ENCODE measurements at regions not wholly inside any gene's neighbourhood (a gene's known extent, or its start where the extent isn't known, plus 50 kb on each side); places are given as distances from the start of the nearest gene placed in this dataset.

GRCh38 chr3:126267169-126267975 is 87.0 kb upstream of the ALDH1L1 start:
- peak; percentile 98 for DNase-seq (ENCODE audit: low read depth, low spot score)

GRCh38 chr3:126266850-126267168 is 86.4 kb upstream of the ALDH1L1 start:
- DNase-seq (ENCODE audit: low read depth, low spot score) = no peak

DNA sequence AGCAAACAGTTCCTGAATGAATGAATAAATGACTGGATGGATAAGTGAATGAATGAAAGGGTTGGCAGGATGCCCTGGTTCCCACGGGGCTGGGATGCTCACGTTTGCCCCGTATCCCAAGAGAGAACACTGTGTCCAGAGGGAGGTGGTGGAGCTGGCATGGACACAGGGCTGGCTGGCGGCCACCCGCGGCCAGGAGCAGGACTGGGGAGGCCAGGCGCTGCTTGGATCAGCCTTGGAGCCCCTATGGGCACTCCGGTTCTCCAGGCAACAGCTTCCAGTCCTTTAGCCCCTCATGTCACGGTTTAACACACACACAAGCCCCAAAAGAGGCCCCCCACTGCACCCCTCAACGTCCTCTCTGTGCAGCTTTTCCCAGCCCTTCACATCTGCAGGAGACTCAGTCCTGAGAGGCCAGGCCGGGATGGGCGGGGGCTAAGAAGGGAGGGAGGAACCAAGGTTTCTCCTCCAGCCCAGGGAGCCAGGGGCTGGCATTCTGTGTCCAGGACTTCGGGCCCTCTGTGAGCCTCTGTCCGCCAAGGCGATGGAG is 86.0 kb upstream of the ALDH1L1 start:
- DNase-seq (ENCODE audit: low read depth, low spot score) = peak; percentile 71

- no peak for DNase-seq (ENCODE audit: low read depth, low spot score)
These were observed 84.6 kb upstream of the ALDH1L1 start for GRCh38 chr3:126264952-126265351.

GRCh38 chr3:126264381-126264780 is 84.0 kb upstream of the ALDH1L1 start:
- no peak for DNase-seq (ENCODE audit: low read depth, low spot score)

GRCh38 chr3:126263971-126264370 is 83.6 kb upstream of the ALDH1L1 start:
- no peak for DNase-seq (ENCODE audit: low read depth, low spot score)

- no peak for DNase-seq (ENCODE audit: low read depth, low spot score)
These were observed 83.2 kb upstream of the ALDH1L1 start for GRCh38 chr3:126263539-126263938.

- no peak for DNase-seq (ENCODE audit: low read depth, low spot score)
These were observed 81.8 kb upstream of the ALDH1L1 start for GRCh38 chr3:126262227-126262626.

DNA sequence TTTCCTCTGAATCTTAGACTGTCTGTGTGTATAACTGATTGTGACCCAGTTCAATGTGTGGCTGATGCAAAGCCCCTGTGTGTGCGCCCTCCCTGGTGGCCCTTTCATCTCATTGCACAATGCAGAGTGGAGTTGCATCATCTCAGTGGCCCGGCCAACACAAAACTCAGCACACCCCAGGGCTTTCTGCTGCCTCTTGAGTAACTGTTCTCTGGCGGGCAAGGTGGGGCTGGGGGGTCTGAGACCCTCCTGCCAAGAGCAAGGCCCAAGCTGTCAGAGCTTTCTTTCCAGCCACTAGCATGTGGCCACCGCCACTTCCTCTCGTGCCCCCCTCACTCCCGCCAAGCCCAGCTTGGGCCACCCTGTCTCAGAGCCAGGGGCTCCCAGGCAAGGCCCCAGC is 80.7 kb upstream of the ALDH1L1 start:
- peak; percentile 84 for DNase-seq (ENCODE audit: low read depth, low spot score)

GRCh38 chr3:126259411-126260391 is 79.3 kb upstream of the ALDH1L1 start:
- DNase-seq (ENCODE audit: low read depth, low spot score) = peak; percentile 85

DNA sequence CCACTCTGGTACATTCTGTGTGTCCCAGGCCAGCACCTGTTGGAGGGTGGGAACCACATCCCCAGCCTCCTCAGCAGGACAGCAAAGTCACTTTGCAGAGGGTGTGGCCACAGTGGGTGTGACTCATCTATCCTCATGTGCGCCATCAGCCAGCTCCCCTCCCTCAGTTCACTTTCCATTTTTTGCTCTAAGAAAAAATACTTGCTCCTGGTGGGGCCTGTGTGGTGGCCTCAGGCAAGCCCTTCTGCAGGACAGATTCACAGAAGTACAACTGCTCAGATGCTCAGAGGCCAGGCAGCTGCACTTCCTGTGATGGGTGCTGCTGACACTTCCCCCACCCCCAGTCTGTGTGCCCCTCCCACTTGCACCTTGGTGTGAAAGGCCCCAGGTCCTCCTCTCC is 78.3 kb upstream of the ALDH1L1 start:
- DNase-seq (ENCODE audit: low read depth, low spot score) = no peak

GRCh38 chr3:126257984-126258383 is 77.6 kb upstream of the ALDH1L1 start:
- no peak for DNase-seq (ENCODE audit: low read depth, low spot score)

GRCh38 chr3:126257174-126257573 is 76.8 kb upstream of the ALDH1L1 start:
- DNase-seq (ENCODE audit: low read depth, low spot score) = no peak

DNA sequence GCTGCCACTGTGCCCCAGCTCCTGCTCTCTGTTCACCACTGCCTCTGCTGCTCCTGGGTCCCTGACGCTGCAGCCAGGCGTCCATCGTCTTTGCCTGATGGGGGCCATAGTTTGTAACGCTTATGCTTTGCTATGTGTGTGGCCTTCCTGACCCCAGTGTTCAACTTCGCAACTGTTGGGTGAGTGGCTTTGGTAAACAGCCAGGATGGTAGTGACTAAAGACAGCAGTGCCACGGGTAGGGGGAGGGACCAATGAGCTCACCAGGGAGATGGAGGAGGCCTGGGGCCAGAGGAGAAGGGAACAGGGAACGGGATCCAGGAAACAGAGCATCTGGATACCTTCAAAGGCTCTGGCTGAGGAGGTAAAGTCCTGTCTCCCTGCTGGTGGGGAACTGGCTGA is 75.9 kb upstream of the ALDH1L1 start:
- no peak for DNase-seq (ENCODE audit: low read depth, low spot score)

DNA sequence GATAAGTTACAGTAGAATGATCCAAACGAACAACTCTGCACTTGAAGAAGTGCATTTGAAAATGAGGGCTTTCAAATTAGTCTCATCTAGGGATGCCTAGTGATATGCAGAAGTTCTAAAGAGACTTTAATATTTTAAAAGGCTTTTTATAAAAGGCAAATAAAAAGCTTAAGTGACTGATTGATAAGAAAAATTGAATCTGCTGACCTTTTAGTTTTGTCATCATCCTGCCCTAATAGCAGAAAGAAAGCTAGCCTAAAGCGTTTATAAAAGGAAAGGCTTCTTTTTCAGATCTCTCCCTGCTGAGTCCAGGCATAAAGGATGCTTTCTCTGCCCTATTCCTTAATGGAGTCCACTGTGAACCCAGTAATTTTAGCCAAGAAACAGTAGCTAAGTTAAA is 72.7 kb upstream of the ALDH1L1 start:
- no peak for DNase-seq (ENCODE audit: low read depth, low spot score)

DNA sequence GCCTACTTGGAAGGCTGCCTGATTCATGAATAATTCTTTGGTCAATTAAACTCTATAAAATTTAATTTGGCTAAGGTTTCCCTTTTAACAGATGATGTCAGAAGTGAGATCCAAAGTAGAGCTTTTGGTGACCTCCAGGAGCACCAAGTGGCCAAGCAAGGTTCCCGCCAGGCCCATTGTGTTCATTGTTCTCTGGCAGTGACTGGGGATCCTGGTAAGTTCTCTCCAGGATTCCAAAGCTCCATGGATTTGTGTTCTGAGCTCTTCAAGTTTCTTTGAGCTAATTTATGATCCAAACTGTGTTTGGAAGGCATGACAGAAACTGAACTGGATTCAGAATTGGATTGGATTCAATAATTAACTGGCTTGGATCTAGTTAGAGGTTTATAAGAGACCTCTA is 72.0 kb upstream of the ALDH1L1 start:
- no peak for DNase-seq (ENCODE audit: low read depth, low spot score)

DNA sequence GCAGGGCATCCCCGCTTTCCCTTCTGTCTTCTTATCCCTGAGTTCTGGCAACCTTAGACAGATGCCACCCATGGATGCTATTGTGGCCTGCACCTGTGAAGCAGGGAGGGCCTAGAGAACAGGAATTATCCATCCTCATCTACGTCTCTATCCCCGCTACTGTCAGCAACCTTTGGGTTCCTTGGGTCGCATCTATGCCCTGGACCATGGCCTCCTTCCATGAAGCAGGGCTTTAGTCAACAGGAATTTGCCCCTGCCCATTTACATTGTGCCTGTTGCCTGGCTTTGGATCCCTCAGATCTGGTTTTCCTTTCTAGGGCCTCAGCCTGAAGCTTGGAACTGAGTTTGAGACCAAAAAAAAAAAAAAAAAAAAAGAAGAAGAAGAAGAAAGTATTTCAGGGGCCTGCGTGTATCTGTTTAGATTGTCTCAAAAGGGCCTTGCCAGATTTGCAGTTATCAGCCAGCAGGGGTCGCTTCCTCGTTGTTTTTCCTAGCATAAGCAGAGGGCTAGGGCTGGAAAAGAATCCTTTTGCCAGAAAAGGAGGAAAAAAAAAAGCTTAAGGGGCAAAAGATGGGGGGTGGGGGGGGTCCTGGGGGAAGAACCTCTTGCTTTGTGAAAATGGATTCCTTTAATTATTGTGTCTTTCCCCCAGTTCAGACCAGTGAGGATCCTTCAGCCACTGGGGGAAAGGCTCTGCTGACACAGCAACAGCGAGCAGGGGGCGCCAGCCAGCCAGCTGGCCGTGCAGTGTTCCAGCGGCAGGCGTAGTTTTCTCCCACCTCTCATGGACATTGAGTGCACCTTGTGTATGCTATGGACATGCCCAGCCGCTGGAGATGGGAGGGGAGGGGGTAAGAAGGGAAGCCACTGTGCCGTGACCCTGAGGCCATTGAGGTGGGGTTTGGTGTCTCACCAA is 65.7 kb upstream of the ALDH1L1 start:
- peak; percentile 29 for DNase-seq (ENCODE audit: low read depth, low spot score)
